GM12873 (cell line): ENCODE measurements at regions not wholly inside any gene's neighbourhood (a gene's known extent, or its start where the extent isn't known, plus 50 kb on each side); places are given as distances from the start of the nearest gene placed in this dataset.

ENCODE experiments used
- TF ChIP-seq, protein P1 (sequence below): IDR thresholded peaks from 2 replicates; pipeline ENCODE4 v1.5.1; 2012; ENCODE audit warnings: low read depth, mild to moderate bottlenecking, moderate library complexity, low read length, control low read depth; ENCODE audit not compliant: insufficient read depth; ENCODE audit errors: missing control alignments

DNA sequence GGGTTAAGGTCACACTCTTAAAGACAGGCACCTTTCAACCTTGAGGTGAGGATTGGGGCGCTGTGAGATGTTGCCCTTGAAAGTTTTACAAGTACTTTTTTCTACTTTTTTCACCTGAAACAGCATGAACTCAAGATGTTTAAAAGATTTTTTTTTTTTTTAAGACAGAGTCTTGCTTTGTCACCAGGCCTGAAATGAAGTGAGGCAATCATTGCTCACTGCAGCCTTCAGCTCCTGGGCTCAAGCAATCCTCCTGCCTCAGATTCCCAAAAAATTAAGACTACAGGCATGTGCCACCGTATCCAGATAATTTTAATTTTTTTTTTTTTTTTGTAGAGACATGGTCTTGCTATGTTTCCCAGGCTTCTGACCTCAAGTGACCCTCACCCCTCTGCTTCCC is 243.9 kb downstream of the DIO2 start:
- TF ChIP-seq, protein P1, sequence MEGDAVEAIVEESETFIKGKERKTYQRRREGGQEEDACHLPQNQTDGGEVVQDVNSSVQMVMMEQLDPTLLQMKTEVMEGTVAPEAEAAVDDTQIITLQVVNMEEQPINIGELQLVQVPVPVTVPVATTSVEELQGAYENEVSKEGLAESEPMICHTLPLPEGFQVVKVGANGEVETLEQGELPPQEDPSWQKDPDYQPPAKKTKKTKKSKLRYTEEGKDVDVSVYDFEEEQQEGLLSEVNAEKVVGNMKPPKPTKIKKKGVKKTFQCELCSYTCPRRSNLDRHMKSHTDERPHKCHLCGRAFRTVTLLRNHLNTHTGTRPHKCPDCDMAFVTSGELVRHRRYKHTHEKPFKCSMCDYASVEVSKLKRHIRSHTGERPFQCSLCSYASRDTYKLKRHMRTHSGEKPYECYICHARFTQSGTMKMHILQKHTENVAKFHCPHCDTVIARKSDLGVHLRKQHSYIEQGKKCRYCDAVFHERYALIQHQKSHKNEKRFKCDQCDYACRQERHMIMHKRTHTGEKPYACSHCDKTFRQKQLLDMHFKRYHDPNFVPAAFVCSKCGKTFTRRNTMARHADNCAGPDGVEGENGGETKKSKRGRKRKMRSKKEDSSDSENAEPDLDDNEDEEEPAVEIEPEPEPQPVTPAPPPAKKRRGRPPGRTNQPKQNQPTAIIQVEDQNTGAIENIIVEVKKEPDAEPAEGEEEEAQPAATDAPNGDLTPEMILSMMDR: no peak

DNA sequence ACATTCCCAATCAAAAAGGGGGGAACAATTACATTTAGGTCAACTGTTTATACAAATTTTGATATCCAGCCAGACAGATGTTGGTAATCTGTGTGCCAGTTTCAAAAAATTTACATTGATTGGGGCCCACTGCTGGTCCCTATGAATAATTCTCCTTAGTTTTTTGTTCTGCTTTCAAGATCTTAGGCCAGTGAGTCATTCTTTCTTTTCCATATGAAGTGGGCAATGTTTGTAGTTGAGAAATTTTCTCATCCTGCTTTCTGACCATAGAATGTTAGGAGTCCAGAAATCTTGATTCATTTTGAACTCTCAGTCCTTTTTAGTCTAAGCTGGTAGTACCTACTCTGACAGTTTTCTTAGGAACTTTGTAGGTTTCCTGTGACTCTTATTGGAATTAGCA is 244.3 kb downstream of the DIO2 start:
- TF ChIP-seq, protein P1: no peak

DNA sequence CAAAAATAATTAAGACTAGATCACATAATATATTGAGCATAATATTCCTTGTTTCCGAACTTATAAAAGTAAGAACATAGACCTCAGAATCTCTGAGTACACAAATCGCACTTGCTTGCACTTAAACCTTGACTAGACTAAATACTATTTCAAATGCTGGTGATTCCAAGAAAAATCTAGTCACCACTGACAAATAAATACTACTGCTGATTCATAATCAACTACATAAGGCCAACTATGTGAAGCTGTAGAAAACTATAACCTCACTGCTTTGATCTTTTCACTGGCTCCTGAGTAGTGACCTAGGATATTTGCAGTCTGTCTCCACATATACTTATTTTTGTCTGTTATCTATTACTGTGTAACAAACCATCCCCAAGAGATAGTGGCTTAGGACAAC is 245.4 kb downstream of the DIO2 start:
- TF ChIP-seq, protein P1: no peak

DNA sequence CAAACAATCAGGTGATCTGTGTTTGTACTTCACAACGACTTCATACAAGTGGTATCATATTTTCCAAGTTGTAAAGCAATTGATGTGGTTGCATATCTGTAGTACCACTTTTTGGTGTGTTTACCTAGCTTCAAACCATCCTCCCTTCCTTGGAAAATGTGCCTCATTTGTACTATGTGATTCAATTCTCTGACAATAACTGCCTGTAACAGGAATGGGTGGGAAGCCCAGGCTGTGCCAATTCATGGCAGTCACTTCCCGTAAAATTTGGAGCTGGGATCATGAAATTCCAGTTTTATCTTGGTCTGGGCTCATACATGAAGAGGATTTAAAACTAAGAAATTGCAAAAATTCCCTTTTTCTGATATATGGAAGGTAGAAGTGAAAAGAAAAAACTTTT is 250.1 kb downstream of the DIO2 start:
- TF ChIP-seq, protein P1: no peak

DNA sequence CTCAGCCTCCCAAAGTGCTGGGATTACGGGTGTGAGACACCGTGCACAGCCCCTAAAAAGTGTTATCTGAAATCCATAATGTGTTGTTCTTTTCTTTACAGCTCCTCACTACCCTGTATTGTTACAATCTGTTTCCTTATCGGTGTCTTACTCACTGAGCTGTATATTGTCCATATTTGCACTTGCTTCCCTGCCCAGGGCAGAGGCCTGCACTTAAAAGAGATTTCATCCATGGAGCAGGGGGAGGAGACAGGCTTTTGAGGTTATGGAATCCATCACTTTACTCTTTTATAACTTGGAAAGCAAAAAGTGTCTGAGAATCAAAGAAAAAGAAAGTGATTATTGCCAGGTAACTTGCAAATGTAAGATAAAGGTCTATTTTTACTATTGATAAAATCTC is 251.0 kb downstream of the DIO2 start:
- TF ChIP-seq, protein P1: no peak

DNA sequence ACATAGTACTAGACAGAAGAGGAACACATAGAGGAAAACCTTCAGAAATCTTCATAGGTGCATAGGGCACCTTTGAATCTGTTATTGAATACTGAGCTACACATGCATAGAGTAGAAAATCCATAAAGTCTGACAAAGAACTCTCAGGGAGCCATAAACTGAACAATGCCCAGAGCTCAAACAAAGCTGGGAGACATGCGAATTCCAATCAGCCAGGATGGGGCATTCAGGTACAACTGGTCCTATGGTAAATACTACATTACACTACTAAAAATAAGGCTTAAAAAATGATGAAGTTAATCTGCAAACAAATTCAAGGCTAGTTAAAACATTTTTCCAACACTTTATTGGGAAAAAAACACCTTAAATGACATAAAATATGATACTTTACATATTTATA is 259.7 kb downstream of the DIO2 start:
- TF ChIP-seq, protein P1: no peak

DNA sequence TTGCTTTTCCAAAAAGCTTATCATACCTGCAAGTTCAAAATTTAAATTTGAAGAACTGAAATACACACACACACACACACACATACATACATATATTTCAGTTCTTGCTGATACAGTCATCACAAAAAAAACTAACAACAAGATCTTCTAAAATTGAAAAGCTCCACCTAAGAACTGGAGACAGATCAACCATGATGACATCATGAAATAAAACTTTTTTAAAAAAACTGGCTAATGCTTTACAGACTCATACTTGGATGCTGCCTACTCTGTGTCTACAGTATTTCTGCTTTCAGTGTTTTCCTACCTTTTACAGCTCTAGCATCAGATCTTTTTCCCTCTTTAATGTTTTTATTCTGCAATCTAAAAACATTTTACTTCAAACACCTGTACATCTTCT is 261.4 kb downstream of the DIO2 start:
- TF ChIP-seq, protein P1: no peak

DNA sequence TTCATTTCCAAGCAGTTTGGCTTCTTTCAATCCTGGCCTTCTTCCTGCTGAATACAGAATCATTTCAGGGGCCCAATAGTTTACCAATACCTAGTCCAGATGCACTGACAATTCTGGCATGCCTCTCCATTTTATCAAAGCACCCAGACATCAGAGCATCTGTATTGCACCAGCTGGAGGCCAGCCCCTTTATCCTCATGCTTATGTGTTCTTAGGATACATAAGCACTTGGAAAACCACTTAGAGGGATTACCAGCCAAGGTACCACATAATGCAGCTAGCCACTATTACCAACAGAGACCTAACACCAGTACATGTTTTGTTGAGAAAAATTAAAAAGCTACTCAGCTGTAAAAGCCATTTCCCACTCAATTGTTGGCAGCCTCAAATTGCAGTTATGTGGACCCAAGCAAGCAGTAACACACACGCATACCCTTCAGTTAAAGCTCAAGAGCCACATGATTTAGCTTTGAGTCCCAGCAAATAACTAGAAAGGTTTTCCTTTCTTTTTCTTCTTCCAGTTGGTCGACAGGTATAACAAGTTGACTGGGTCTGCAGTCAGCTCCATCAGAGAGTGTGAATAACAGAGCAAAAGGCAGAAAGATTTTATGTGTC is 263.8 kb downstream of the DIO2 start:
- TF ChIP-seq, protein P1: no peak
